HCT116 (cell line): ENCODE measurements at regions not wholly inside any gene's neighbourhood (a gene's known extent, or its start where the extent isn't known, plus 50 kb on each side); places are given as distances from the start of the nearest gene placed in this dataset.

Source experiments
- ATAC-seq: fragments of 200-7000 bp; cut with Tn5 transposase; 2 replicates; pipeline ENCODE4 v1.9.1; 2020; ENCODE audit warnings: mild to moderate bottlenecking, moderate library complexity
- BruUV-seq: library from RNA; stranded (reverse); fragments of 400-500 nt; replicated peaks from 2 replicates; lab custom pipeline; 2021; lab: Mats Ljungman, UMichigan
- CTCF ChIA-PET: fragments of 300-600 bp; sonication (Branson Sonifier 250); formaldehyde crosslinking; loops from one replicate; lab custom pipeline; 2021; ENCODE audit warnings: antibody characterized with exemption; lab: Charles Lee
- POLR2A ChIA-PET: fragments of 300-600, 350-600 bp; sonication (Branson Sonifier 250); formaldehyde crosslinking; loops from one replicate; lab custom pipeline; 2021; ENCODE audit warnings: antibody characterized with exemption; lab: Charles Lee
- RAD21 ChIA-PET, 2 experiments: fragments of 300-600 bp; sonication (Branson Sonifier 250); formaldehyde crosslinking; loops; one replicate each; lab custom pipeline; 2023; ENCODE audit warnings: low total read pairs in 2 of 2; ENCODE audit not compliant: uncharacterized antibody in 2 of 2, unreplicated experiment in 2 of 2, low non-redundant PET in 1 of 2; lab: Charles Lee
- DNase-seq: peaks from one replicate; pipeline ENCODE4 v3.0.0-alpha.2; 2010; ENCODE audit warnings: low read depth, low spot score
- H2AFZ ChIP-seq: fragments of 200-600 bp; shearing (Covaris generic), sonication (generic); 2 replicates; pipeline ENCODE4 v1.6.1; 2017; ENCODE audit warnings: low read depth, mixed run types, mixed read lengths, antibody characterized with exemption, low read length; ENCODE audit not compliant: poor library complexity, severe bottlenecking
- H3K27ac ChIP-seq: 2 replicates; pipeline ENCODE4 v1.5.1; 2012; ENCODE audit warnings: low read depth, low read length
- H3K27me3 ChIP-seq: fragments of 200-600 bp; sonication (generic); 2 replicates; pipeline ENCODE4 v1.6.1; 2016; ENCODE audit warnings: mixed run types, low read length, mixed read lengths; ENCODE audit not compliant: insufficient read depth
- H3K36me3 ChIP-seq, 2 experiments: fragments of 200-500 bp in 1 of 2; fragments of 200-600 bp in 1 of 2; sonication (Bioruptor generic) in 1 of 2; sonication (generic) in 1 of 2; 2 replicates each; pipeline versions ENCODE4 v1.5.1 to v1.6.1; 2014 to 2016; ENCODE audit warnings: low read length in 2 of 2, inconsistent platforms in 1 of 2, mixed read lengths in 1 of 2, mixed run types in 1 of 2; ENCODE audit not compliant: insufficient read depth in 2 of 2, control insufficient read depth in 1 of 2
- H3K4me1 ChIP-seq, 2 experiments: fragments of 200-600 bp in 1 of 2; sonication (generic) in 1 of 2; 2 replicates each; pipeline versions ENCODE4 v1.5.1 to v1.6.1; 2012 to 2017; ENCODE audit warnings: low read length in 2 of 2, inconsistent platforms in 1 of 2, mild to moderate bottlenecking in 1 of 2, mixed read lengths in 1 of 2, mixed run types in 1 of 2, moderate library complexity in 1 of 2; ENCODE audit not compliant: insufficient read depth in 2 of 2, control insufficient read depth in 1 of 2
- H3K4me2 ChIP-seq: fragments of 200-600 bp; sonication (generic); 2 replicates; pipeline ENCODE4 v1.6.1; 2017; ENCODE audit warnings: mixed run types, low read length, mixed read lengths
- H3K4me3 ChIP-seq, 2 experiments: fragments of 200-600 bp in 1 of 2; sonication (generic) in 1 of 2; replicated peaks in 1 of 2; 2 replicates each; pipeline ENCODE4 v1.5.1; 2011 to 2016; ENCODE audit warnings: low read length in 2 of 2, control low read depth in 1 of 2, low read depth in 1 of 2, mild to moderate bottlenecking in 1 of 2, mixed read lengths in 1 of 2, mixed run types in 1 of 2
- H3K79me2 ChIP-seq: fragments of 200-600 bp; sonication (generic); 2 replicates; pipeline ENCODE4 v1.6.1; 2017; ENCODE audit warnings: mild to moderate bottlenecking, mixed run types, low read length, moderate library complexity, mixed read lengths; ENCODE audit not compliant: insufficient read depth
- H3K9ac ChIP-seq: fragments of 200-600 bp; sonication (generic); 2 replicates; pipeline ENCODE4 v1.6.1; 2016; ENCODE audit warnings: low read length, mixed read lengths
- H3K9me2 ChIP-seq: fragments of 200-600 bp; sonication (generic), shearing (Covaris generic); 2 replicates; pipeline ENCODE4 v1.6.1; 2017; ENCODE audit warnings: mixed run types, mild to moderate bottlenecking, moderate library complexity; ENCODE audit not compliant: insufficient read depth
- H3K9me3 ChIP-seq, 2 experiments: fragments of 200-500 bp in 1 of 2; fragments of 200-600 bp in 1 of 2; sonication (Bioruptor generic) in 1 of 2; sonication (generic) in 1 of 2; 2 replicates each; pipeline ENCODE4 v1.6.1; 2014 to 2017; ENCODE audit warnings: low read length in 2 of 2, mixed read lengths in 2 of 2, inconsistent platforms in 1 of 2, low read depth in 1 of 2, mild to moderate bottlenecking in 1 of 2, mixed run types in 1 of 2, moderate library complexity in 1 of 2; ENCODE audit not compliant: control insufficient read depth in 1 of 2, insufficient read depth in 1 of 2
- H4K20me1 ChIP-seq: fragments of 200-600 bp; sonication (generic), shearing (Covaris generic); 2 replicates; pipeline ENCODE4 v1.6.1; 2017; ENCODE audit warnings: mixed run types, mild to moderate bottlenecking, moderate library complexity; ENCODE audit not compliant: insufficient read depth
- JUND ChIP-seq: IDR thresholded peaks from 2 replicates; pipeline ENCODE4 v1.6.1; 2012
- RAD21 ChIP-seq: IDR thresholded peaks from 2 replicates; pipeline ENCODE4 v1.6.1; 2012; ENCODE audit warnings: low read depth, mild to moderate bottlenecking
- YY1 ChIP-seq: IDR thresholded peaks from 2 replicates; pipeline ENCODE4 v1.6.1; 2011; ENCODE audit warnings: low read length, low read depth, moderate library complexity, mild to moderate bottlenecking; ENCODE audit not compliant: insufficient replicate concordance; ENCODE audit errors: extremely low read depth
- intact Hi-C: fragments of 100-400 bp; cut with micrococcal nuclease; formaldehyde crosslinking; loops from 2 replicates; pipeline ENCODE4 v1.10.0; 2022

DNA sequence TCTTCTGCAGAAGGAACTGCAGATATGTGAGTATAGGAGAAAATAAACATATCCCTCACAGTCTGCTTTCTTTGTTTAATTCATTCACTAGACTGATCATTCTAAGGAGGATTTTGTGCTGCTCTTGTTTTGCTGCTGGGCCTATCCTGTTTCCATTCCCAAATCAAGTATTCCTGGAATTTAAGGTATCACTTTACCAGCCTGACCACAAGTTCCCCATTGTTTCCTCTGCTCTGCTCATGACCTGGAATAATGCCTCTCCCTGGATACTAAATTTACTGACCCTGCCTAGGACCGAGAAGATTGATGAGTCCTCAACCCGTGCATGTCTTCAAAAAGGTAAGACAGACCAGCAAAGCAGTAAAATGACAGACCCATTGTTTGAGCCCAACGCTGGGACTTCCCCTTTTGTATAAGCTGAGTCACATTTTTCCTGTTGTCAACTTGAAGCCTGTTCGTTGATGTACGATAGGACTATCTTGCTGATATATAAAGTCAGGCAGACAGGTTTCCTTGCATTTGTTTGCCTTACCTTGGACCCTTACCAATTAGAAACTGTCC lies 85.5 kb upstream of the TET2 start:
- Histone ChIP-seq H3K9me2 (no peaks in the 10 kb centered on the region), H3K4me3 (no peak overlapping the region), H3K27me3 (no peaks in the 10 kb centered on the region), H4K20me1 (no peaks in the 10 kb centered on the region), H3K36me3 (no peaks in the 10 kb centered on the region)
- RAD21 ChIA-PET, result no interaction called here
- 0 out of 2 replicates have a peak, but pooled peaks have one; percentile 6 for TF ChIP-seq JUND
- TF ChIP-seq RAD21, result no peak
- TF ChIP-seq, all 23 proteins: peak for 1
- peak; percentile 28 for DNase-seq
- no TSS peak for BruUV-seq
- Histone ChIP-seq H3K9ac (peak overlapping the region; percentile 3; the same call in 1 of the 2 replicates), H2AFZ (peak overlapping the region; percentile 99), H3K79me2 (no peaks in the 10 kb centered on the region), H3K27ac (no peak overlapping the region), H3K9me3 (no peaks in the 10 kb centered on the region), H3K4me1 (peaks cover 0 to 30% of the 10 kb centered on the region in 2 experiments; a peak in 2 of 4 replicates), H3K4me2 (peak overlapping the region; percentile 65)
- ATAC-seq, result peak; percentile 80
- intact Hi-C loops, result no loop called here
- CTCF ChIA-PET, result no interaction called here
- POLR2A ChIA-PET, result no interaction called here

DNA sequence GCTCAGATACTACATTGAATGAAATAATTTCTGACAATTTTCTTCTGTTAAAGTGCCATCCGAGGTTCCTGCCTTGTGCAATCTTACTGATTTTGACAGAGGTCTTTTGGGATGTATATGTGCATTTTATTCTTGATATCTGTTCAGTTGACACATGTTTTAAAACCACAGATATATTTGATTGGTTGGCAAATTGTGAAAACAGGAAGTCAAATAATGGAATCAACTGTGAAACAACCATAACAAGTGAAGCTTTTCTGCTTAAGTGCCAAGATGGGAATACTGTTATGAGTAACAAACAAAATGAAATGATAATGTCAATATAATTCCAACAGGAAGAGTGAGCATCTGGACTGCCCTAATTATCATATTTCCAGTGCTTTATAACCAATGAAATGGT lies 84.9 kb upstream of the TET2 start:
- Histone ChIP-seq H3K9me3 (no peaks in the 10 kb centered on the region), H4K20me1 (no peaks in the 10 kb centered on the region), H2AFZ (peak overlapping the region; percentile 99), H3K27ac (no peak overlapping the region), H3K9me2 (no peaks in the 10 kb centered on the region), H3K79me2 (no peaks in the 10 kb centered on the region), H3K9ac (peak overlapping the region; percentile 3; the same call in 1 of the 2 replicates), H3K36me3 (no peaks in the 10 kb centered on the region), H3K27me3 (no peaks in the 10 kb centered on the region), H3K4me2 (peak overlapping the region; percentile 65), H3K4me1 (peaks cover 0 to 30% of the 10 kb centered on the region in 2 experiments; a peak in 2 of 4 replicates), H3K4me3 (no peak overlapping the region)
- ATAC-seq (no peak), DNase-seq (no peak)
- CTCF ChIA-PET, result no interaction called here
- POLR2A ChIA-PET, result no interaction called here
- RAD21 ChIA-PET, result interaction anchor here in 1 of 2 experiments (0.7 kb wide), 1 partner anchor 15 kb away, joined by 3 read pairs; no protein-coding TSS in a partner anchor
- TF ChIP-seq JUND, result 0 out of 2 replicates have a peak, but pooled peaks have one; percentile 6
- TF ChIP-seq YY1, result no peak
- intact Hi-C loops, result no loop called here
- BruUV-seq, result no TSS peak
